Omental fat pad (tissue), 3 donors: ENCODE measurements at regions not wholly inside any gene's neighbourhood (a gene's known extent, or its start where the extent isn't known, plus 50 kb on each side); places are given as distances from the start of the nearest gene placed in this dataset.
A peak's percentile ranks its signal among the peaks of the same experiment; 100 is the strongest.

ENCODE experiments used
- ATAC-seq: fragments of 150-250 bp; one replicate; pipeline ENCODE4 v1.9.1; 2016; ENCODE audit warnings: mild to moderate bottlenecking, moderate library complexity; ENCODE audit not compliant: low FRiP score
- DNase-seq: peaks from one replicate; pipeline ENCODE4 v3.0.0-alpha.2; 2019; ENCODE audit warnings: low spot score
- TF ChIP-seq, protein P1 (sequence below), 3 donors: fragments of 450-650 bp; IDR thresholded peaks; one replicate each; pipeline ENCODE4 v1.5.1; 2016 to 2017; ENCODE audit warnings: antibody characterized with exemption in 3 of 3, mild to moderate bottlenecking in 3 of 3, moderate library complexity in 2 of 3

DNA sequence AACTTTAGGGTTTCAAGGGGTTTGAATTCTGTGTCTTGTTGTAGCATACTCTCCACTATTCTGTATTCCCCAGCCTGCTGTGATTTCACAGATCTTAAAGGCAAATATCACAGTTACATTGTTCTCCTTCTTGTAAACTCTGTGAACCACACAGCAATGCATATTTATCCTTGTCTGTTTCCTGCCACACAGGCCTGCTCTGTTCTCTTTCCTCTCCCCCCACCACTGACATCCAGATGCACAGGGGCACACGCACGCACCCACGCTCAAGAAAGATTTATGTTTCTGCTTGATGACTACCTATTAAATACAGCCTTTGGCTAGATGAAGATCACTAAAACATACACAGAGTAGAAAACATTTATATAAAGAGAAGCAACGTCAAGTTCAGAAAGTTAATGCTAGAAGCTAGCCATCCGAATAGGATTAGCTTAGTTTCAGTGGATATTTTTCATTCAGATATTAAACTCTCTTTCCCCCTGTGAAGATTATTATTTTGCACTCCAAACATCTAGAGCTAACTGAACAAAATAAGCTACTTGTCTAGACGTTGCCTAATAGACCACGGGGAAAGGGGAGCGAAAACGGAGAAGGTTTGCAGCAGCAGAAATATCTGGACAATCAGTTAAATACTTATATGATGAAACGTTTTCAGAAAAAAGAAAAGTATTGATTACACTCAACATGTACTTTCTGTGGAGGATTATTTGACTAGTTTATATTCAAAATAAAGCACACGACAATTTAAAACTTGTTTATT, 193.1 kb upstream of the SEMA3C start:
- DNase-seq (no peak), ATAC-seq (no peak)
- TF ChIP-seq, protein P1, sequence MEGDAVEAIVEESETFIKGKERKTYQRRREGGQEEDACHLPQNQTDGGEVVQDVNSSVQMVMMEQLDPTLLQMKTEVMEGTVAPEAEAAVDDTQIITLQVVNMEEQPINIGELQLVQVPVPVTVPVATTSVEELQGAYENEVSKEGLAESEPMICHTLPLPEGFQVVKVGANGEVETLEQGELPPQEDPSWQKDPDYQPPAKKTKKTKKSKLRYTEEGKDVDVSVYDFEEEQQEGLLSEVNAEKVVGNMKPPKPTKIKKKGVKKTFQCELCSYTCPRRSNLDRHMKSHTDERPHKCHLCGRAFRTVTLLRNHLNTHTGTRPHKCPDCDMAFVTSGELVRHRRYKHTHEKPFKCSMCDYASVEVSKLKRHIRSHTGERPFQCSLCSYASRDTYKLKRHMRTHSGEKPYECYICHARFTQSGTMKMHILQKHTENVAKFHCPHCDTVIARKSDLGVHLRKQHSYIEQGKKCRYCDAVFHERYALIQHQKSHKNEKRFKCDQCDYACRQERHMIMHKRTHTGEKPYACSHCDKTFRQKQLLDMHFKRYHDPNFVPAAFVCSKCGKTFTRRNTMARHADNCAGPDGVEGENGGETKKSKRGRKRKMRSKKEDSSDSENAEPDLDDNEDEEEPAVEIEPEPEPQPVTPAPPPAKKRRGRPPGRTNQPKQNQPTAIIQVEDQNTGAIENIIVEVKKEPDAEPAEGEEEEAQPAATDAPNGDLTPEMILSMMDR (IDR thresholded peaks at IDR 0.05): no peak

DNA sequence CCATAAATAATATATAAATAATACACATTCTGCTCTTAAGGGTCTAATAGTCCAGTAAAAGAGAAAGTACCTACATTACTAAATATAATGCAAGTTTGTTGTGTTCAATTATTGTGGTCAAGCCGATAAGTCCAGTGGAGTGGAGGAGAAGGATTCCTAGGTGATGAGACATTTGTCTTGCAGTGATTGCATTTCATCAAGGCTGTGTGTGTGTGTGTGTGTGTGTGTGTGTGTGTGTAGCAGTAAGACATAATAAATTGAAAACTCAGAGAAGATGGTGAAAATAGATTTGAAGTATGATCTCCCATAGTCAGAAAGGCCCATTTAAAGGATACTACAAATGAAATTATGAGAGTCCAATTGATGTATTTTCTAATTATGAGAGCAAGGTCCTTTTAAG, 192.5 kb upstream of the SEMA3C start:
- TF ChIP-seq, protein P1 (IDR thresholded peaks at IDR 0.05): no peak
- ATAC-seq (peak; percentile 76), DNase-seq (no peak)

DNA sequence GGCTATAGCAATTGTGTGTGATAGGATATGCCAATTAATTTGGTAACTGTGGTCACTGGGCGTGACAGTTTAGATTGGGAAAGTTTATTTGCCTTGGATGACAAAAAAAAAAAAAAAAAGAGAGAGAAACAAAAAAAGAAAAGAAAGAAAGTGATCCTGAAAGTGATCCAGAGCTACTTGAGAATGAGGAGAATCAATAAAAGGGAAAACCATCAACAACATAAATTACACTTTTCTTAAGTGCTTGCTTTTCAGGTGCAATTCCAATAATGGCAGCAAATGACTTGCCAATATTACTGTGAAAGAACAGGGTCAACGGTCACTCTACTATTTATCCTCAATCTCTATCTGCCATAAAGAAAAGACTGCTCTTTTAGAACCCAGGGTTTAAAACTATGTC, 191.8 kb upstream of the SEMA3C start:
- no peak for DNase-seq
- no peak for ATAC-seq
- TF ChIP-seq, protein P1 (IDR thresholded peaks at IDR 0.05): no peak

DNA sequence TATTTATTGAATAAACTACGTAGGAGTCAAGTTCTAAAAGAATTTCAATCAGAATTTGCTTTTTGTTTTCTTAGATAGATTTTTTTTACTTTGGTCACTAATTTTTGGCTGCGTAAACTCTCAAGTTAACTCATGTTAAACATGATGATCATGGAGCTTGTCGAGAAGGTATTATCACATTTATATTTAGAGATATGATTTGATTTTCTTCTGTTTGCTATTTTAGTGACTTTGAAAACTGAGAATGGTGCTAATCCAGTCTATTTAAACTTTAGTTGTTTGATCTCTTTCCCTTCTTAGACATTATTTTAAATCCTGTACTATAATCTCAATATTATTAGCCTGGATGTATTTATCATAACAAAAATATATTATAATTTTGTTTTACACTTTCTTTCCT, 179.4 kb upstream of the SEMA3C start:
- TF ChIP-seq, protein P1 (IDR thresholded peaks at IDR 0.05): no peak
- DNase-seq: no peak
- no peak for ATAC-seq

DNA sequence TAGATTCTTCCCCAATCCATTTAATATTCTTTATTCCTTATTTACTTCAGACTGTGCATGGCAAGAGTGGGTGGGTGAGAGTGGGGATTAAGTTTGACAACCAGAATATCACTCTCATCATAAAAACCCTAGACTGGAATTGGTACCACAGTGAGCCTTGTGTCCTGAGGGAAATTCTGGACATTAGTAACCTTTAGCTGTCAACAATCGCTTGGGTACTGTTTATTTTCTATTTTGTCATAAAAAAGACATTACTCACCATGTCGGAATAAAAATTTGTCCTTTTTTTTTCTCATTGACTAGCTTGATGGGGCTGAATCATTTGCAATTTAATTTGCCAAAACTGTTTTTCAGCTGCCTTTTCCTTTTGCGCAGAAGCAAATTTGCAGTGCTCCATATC, 176.1 kb upstream of the SEMA3C start:
- TF ChIP-seq, protein P1 (IDR thresholded peaks at IDR 0.05): no peak
- DNase-seq: no peak
- no peak for ATAC-seq

DNA sequence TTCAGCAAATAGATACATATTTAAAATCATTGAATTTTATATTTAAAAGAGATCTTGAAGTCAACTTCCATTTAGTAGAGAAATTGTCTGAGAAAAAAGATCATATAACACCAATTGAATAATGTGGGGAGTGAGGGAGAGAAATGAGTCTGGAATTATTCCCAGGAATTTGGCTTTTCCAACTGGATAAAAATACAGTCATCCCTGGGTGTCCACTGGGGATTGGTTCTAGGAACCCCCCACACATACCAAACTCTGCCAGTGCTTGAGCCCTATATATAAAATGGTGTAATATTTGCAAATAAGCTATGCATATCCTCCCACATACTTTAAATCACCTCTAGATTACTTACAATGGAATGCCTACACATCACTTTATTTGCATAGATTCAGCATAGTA, 162.8 kb upstream of the SEMA3C start:
- no peak for ATAC-seq
- no peak for DNase-seq
- TF ChIP-seq, protein P1 (IDR thresholded peaks at IDR 0.05): no peak

DNA sequence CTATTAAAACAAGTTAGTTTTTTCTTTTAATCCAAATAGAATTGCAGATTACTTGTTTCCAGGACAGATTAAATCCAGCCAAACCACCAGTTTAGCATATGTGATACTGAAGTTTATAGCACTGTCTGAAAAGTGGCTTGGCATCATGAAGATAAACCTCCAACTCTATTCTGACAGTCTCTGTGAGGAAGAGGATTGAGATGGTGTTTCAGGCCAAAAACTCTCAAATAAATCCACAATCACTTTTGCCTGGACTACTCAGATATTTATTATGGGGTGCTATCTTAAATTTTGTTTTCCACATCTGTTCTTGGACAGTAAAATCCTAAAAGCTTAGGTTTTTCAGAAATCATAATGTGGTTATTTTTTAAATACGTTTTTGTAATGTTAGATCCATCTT, 161.7 kb upstream of the SEMA3C start:
- no peak for DNase-seq
- TF ChIP-seq, protein P1 (IDR thresholded peaks at IDR 0.05): no peak

More for the DNA sequence above, 161.7 kb upstream of the SEMA3C start:
- ATAC-seq: no peak
